ENCODE measurements at regions not wholly inside any gene's neighbourhood (a gene's known extent, or its start where the extent isn't known, plus 50 kb on each side); places are given as distances from the start of the nearest gene placed in this dataset.

GRCh38 chr12:67450441-67450840 lies 181.3 kb downstream of the CAND1 start:
- Histone ChIP-seq H3K9me3 (ENCODE audit: insufficient read depth, low read length) (no peaks in the 10 kb centered on the region), H3K27ac (ENCODE audit: low read depth, low read length) (no peak overlapping the region), H3K9ac (ENCODE audit: low read length) (no peak overlapping the region), H3K4me3 (ENCODE audit: insufficient read depth, low read length, poor library complexity, severe bottlenecking) (no peak overlapping the region), H2AFZ (ENCODE audit: low read depth, low read length, severe bottlenecking) (no peak overlapping the region), H3K9me2 (replicated peaks; ENCODE audit: insufficient read depth, low read length) (no peaks in the 10 kb centered on the region), H3K4me2 (ENCODE audit: low read depth, low read length, poor library complexity, severe bottlenecking) (no peak overlapping the region), H3K79me2 (ENCODE audit: insufficient read depth, low read length) (no peaks in the 10 kb centered on the region), H3K36me3 (ENCODE audit: low read length) (no peaks in the 10 kb centered on the region), H4K20me1 (ENCODE audit: low read depth, low read length) (no peaks in the 10 kb centered on the region), H3K27me3 (ENCODE audit: low read length) (no peaks in the 10 kb centered on the region), H3F3A (ENCODE audit: insufficient read depth) (no peaks in the 10 kb centered on the region)
- no peak for TF ChIP-seq CTCF (IDR thresholded peaks at IDR 0.05; ENCODE audit: insufficient read depth, low read length, poor library complexity, severe bottlenecking)
- TF ChIP-seq EZH2phosphoT487 (conservative IDR thresholded peaks at IDR 0.05; ENCODE audit: low read length), result no peak

- TF ChIP-seq EZH2phosphoT487 (conservative IDR thresholded peaks at IDR 0.05; ENCODE audit: low read length) (no peak), CTCF (IDR thresholded peaks at IDR 0.05; ENCODE audit: insufficient read depth, low read length, poor library complexity, severe bottlenecking) (no peak)
- Histone ChIP-seq H2AFZ (ENCODE audit: low read depth, low read length, severe bottlenecking) (no peak overlapping the region), H3K27ac (ENCODE audit: low read depth, low read length) (no peak overlapping the region), H3F3A (ENCODE audit: insufficient read depth) (no peaks in the 10 kb centered on the region), H3K27me3 (ENCODE audit: low read length) (no peaks in the 10 kb centered on the region), H3K36me3 (ENCODE audit: low read length) (no peaks in the 10 kb centered on the region), H3K9me3 (ENCODE audit: insufficient read depth, low read length) (no peaks in the 10 kb centered on the region), H3K4me2 (ENCODE audit: low read depth, low read length, poor library complexity, severe bottlenecking) (no peak overlapping the region), H3K4me3 (ENCODE audit: insufficient read depth, low read length, poor library complexity, severe bottlenecking) (no peak overlapping the region), H3K9ac (ENCODE audit: low read length) (no peak overlapping the region), H3K79me2 (ENCODE audit: insufficient read depth, low read length) (no peaks in the 10 kb centered on the region), H4K20me1 (ENCODE audit: low read depth, low read length) (no peaks in the 10 kb centered on the region), H3K9me2 (replicated peaks; ENCODE audit: insufficient read depth, low read length) (no peaks in the 10 kb centered on the region)
Observed at GRCh38 chr12:67451206-67451605, 182.0 kb downstream of the CAND1 start.

- no peak for TF ChIP-seq EZH2phosphoT487 (conservative IDR thresholded peaks at IDR 0.05; ENCODE audit: low read length)
- no peak for TF ChIP-seq CTCF (IDR thresholded peaks at IDR 0.05; ENCODE audit: insufficient read depth, low read length, poor library complexity, severe bottlenecking)
- Histone ChIP-seq H3K79me2 (ENCODE audit: insufficient read depth, low read length) (no peaks in the 10 kb centered on the region), H3K4me3 (ENCODE audit: insufficient read depth, low read length, poor library complexity, severe bottlenecking) (no peak overlapping the region), H2AFZ (ENCODE audit: low read depth, low read length, severe bottlenecking) (no peak overlapping the region), H3K9me2 (replicated peaks; ENCODE audit: insufficient read depth, low read length) (no peaks in the 10 kb centered on the region), H3K36me3 (ENCODE audit: low read length) (no peaks in the 10 kb centered on the region), H3K9me3 (ENCODE audit: insufficient read depth, low read length) (no peaks in the 10 kb centered on the region), H4K20me1 (ENCODE audit: low read depth, low read length) (no peaks in the 10 kb centered on the region), H3K9ac (ENCODE audit: low read length) (no peak overlapping the region), H3F3A (ENCODE audit: insufficient read depth) (no peaks in the 10 kb centered on the region), H3K4me2 (ENCODE audit: low read depth, low read length, poor library complexity, severe bottlenecking) (no peak overlapping the region), H3K27ac (ENCODE audit: low read depth, low read length) (peak overlapping the region; percentile 49), H3K27me3 (ENCODE audit: low read length) (no peaks in the 10 kb centered on the region)
Observed at GRCh38 chr12:67452119-67452805, 183.1 kb downstream of the CAND1 start.
